Neural cell (in vitro differentiated cells): ENCODE measurements at regions not wholly inside any gene's neighbourhood (a gene's known extent, or its start where the extent isn't known, plus 50 kb on each side); places are given as distances from the start of the nearest gene placed in this dataset.
"Not testable (repeated sequence)": the region's sequence is repeated elsewhere in the genome, so short reads cannot be mapped to it uniquely, and the experiment has no call there.

ENCODE experiments used
- H2AFZ ChIP-seq: fragments of 200-600, 300-800 bp; sonication (generic), shearing (Covaris generic); 2 replicates; pipeline ENCODE4 v1.6.0; 2014; ENCODE audit warnings: low read depth, mild to moderate bottlenecking, antibody characterized with exemption, low read length, moderate library complexity
- H3F3A ChIP-seq: fragments of 200-600 bp; shearing (Covaris generic); 2 replicates; pipeline ENCODE4 v1.6.1; 2016; ENCODE audit warnings: mild to moderate bottlenecking, moderate library complexity, mixed read lengths, antibody characterized with exemption, low read length; ENCODE audit not compliant: insufficient read depth, poor library complexity, severe bottlenecking
- H3K27ac ChIP-seq: fragments of 200-600, 300-800 bp; sonication (generic), shearing (Covaris generic); 2 replicates; pipeline ENCODE4 v1.5.1; 2014; ENCODE audit warnings: mild to moderate bottlenecking, low read length, moderate library complexity
- H3K27me3 ChIP-seq: fragments of 300-800, 200-600 bp; sonication (generic), shearing (Covaris generic); 2 replicates; pipeline ENCODE4 v1.6.0; 2014; ENCODE audit warnings: mild to moderate bottlenecking, low read depth, low read length, moderate library complexity; ENCODE audit not compliant: insufficient read depth
- H3K36me3 ChIP-seq: fragments of 300-800, 200-600 bp; sonication (generic), shearing (Covaris generic); 2 replicates; pipeline ENCODE4 v1.5.1; 2014; ENCODE audit warnings: mild to moderate bottlenecking, antibody characterized with exemption, low read length, moderate library complexity; ENCODE audit not compliant: insufficient read depth
- H3K4me2 ChIP-seq: fragments of 300-800, 200-600 bp; sonication (generic), shearing (Covaris generic); 2 replicates; pipeline ENCODE4 v1.6.0; 2014; ENCODE audit warnings: mild to moderate bottlenecking, low read length
- H3K4me3 ChIP-seq: fragments of 300-800, 200-600 bp; sonication (generic), shearing (Covaris generic); 2 replicates; pipeline ENCODE4 v1.5.1; 2014; ENCODE audit warnings: mild to moderate bottlenecking, low read length, moderate library complexity
- H3K79me2 ChIP-seq: fragments of 200-600 bp; shearing (Covaris generic); replicated peaks from 2 replicates; pipeline ENCODE4 v1.6.0; 2014; ENCODE audit warnings: mild to moderate bottlenecking, low read length, moderate library complexity; ENCODE audit not compliant: insufficient read depth
- H3K9ac ChIP-seq: fragments of 300-800, 200-600 bp; sonication (generic), shearing (Covaris generic); 2 replicates; pipeline ENCODE4 v1.6.1; 2016; ENCODE audit warnings: mild to moderate bottlenecking, low read length, mixed read lengths
- H3K9me2 ChIP-seq: fragments of 200-600 bp; shearing (Covaris generic); 2 replicates; pipeline ENCODE4 v1.6.1; 2016; ENCODE audit warnings: mild to moderate bottlenecking, low read length, mixed read lengths; ENCODE audit not compliant: insufficient read depth
- H3K9me3 ChIP-seq: fragments of 200-600, 300-800 bp; sonication (generic), shearing (Covaris generic); 2 replicates; pipeline ENCODE4 v1.6.1; 2016; ENCODE audit warnings: mild to moderate bottlenecking, mixed run types, low read length, moderate library complexity, mixed read lengths
- H4K20me1 ChIP-seq: fragments of 200-600 bp; shearing (Covaris generic); 2 replicates; pipeline ENCODE4 v1.6.1; 2016; ENCODE audit warnings: mild to moderate bottlenecking, mixed run types; ENCODE audit not compliant: insufficient read depth
- CTCF ChIP-seq: fragments of 450-650 bp; IDR thresholded peaks from 2 replicates; pipeline ENCODE4 v1.5.1; 2014; ENCODE audit warnings: antibody characterized with exemption, mild to moderate bottlenecking, moderate library complexity; ENCODE audit not compliant: poor library complexity, severe bottlenecking
- EP300 ChIP-seq: fragments of 450-650 bp; conservative IDR thresholded peaks from 2 replicates; pipeline ENCODE4 v1.6.1; 2014; ENCODE audit warnings: antibody characterized with exemption, mild to moderate bottlenecking, moderate library complexity; ENCODE audit not compliant: poor library complexity, severe bottlenecking
- EZH2 ChIP-seq: fragments of 200-600, 300-800 bp; shearing (Covaris generic), sonication (generic); IDR thresholded peaks from 2 replicates; pipeline ENCODE4 v1.6.1; 2014; ENCODE audit warnings: antibody characterized with exemption, low read length, borderline replicate concordance, mild to moderate bottlenecking; ENCODE audit not compliant: insufficient read depth, poor library complexity, severe bottlenecking
- MXI1 ChIP-seq: fragments of 450-650 bp; conservative IDR thresholded peaks from 2 replicates; pipeline ENCODE4 v1.6.1; 2014; ENCODE audit warnings: antibody characterized with exemption, mild to moderate bottlenecking; ENCODE audit not compliant: poor library complexity, severe bottlenecking
- POLR2AphosphoS5 ChIP-seq: IDR thresholded peaks from 2 replicates; pipeline ENCODE4 v1.6.1; 2012
- RAD21 ChIP-seq: fragments of 450-650 bp; conservative IDR thresholded peaks from 2 replicates; pipeline ENCODE4 v1.6.1; 2014; ENCODE audit warnings: antibody characterized with exemption, mild to moderate bottlenecking, moderate library complexity
- REST ChIP-seq: IDR thresholded peaks from 2 replicates; pipeline ENCODE4 v1.6.1; 2012; ENCODE audit warnings: borderline replicate concordance
- SMC3 ChIP-seq: fragments of 450-650 bp; conservative IDR thresholded peaks from 2 replicates; pipeline ENCODE4 v1.6.1; 2014; ENCODE audit warnings: antibody characterized with exemption, mild to moderate bottlenecking, moderate library complexity; ENCODE audit not compliant: poor library complexity
- TAF1 ChIP-seq: IDR thresholded peaks from 2 replicates; pipeline ENCODE4 v1.6.1; 2012; ENCODE audit warnings: low read depth

GRCh38 chrX:34341258-34341657 is 209.1 kb upstream of the FAM47A start:
- no peaks in the 10 kb centered on the region for H4K20me1 ChIP-seq
- no peak overlapping the region for H3K9ac ChIP-seq
- H3K4me3 ChIP-seq, result no peak overlapping the region
- H3F3A ChIP-seq, result no peaks in the 10 kb centered on the region
- no peaks in the 10 kb centered on the region for H3K36me3 ChIP-seq
- H2AFZ ChIP-seq, result no peak overlapping the region
- TF ChIP-seq TAF1 (no peak), CTCF (peak; percentile 41), RAD21 (peak; percentile 53), EP300 (no peak), SMC3 (peak; percentile 28)
- H3K27ac ChIP-seq, result no peak overlapping the region
- no peaks in the 10 kb centered on the region for H3K27me3 ChIP-seq
- no peaks in the 10 kb centered on the region for H3K79me2 ChIP-seq
- H3K9me2 ChIP-seq, result no peaks in the 10 kb centered on the region
- no peak overlapping the region for H3K4me2 ChIP-seq
- H3K9me3 ChIP-seq, result no peaks in the 10 kb centered on the region

- no peaks in the 10 kb centered on the region for H3K9me3 ChIP-seq
- H3K9ac ChIP-seq, result no peak overlapping the region
These were observed 205.9 kb upstream of the FAM47A start for GRCh38 chrX:34338046-34338445.

GRCh38 chrX:34335376-34335775 is 203.3 kb upstream of the FAM47A start:
- not testable (repeated sequence) for H3K36me3 ChIP-seq, H3F3A ChIP-seq, H4K20me1 ChIP-seq, H3K27me3 ChIP-seq, H3K9me2 ChIP-seq, H3K4me2 ChIP-seq, H3K4me3 ChIP-seq, H3K9me3 ChIP-seq, H2AFZ ChIP-seq, H3K27ac ChIP-seq, H3K9ac ChIP-seq, H3K79me2 ChIP-seq

More at GRCh38 chrX:34338046-34338445, 205.9 kb upstream of the FAM47A start:
- H3K27ac ChIP-seq, result no peak overlapping the region
- no peak overlapping the region for H2AFZ ChIP-seq
- H3K4me2 ChIP-seq, result no peak overlapping the region
- H3F3A ChIP-seq, result no peaks in the 10 kb centered on the region
- no peaks in the 10 kb centered on the region for H3K79me2 ChIP-seq
- no peaks in the 10 kb centered on the region for H3K27me3 ChIP-seq
- H3K9me2 ChIP-seq, result no peaks in the 10 kb centered on the region
- TF ChIP-seq SMC3, result no peak
- no peak for TF ChIP-seq CTCF
- no peak for TF ChIP-seq EP300
- TF ChIP-seq POLR2AphosphoS5, result no peak
- no peak for TF ChIP-seq RAD21
- no peak for TF ChIP-seq REST
- TF ChIP-seq MXI1, result no peak
- no peak for TF ChIP-seq EZH2
- no peak for TF ChIP-seq TAF1
- H4K20me1 ChIP-seq, result no peaks in the 10 kb centered on the region
- no peak overlapping the region for H3K4me3 ChIP-seq
- H3K36me3 ChIP-seq, result no peaks in the 10 kb centered on the region
